HL-60/S4 treated with phorbol 12-myristate 13-acetate at 8.2 ng/mL for 4 days and 3 days (cell line): ENCODE measurements at regions not wholly inside any gene's neighbourhood (a gene's known extent, or its start where the extent isn't known, plus 50 kb on each side); places are given as distances from the start of the nearest gene placed in this dataset.
"Not testable (repeated sequence)": the region's sequence is repeated elsewhere in the genome, so short reads cannot be mapped to it uniquely, and the experiment has no call there.

Source experiments
- in situ Hi-C: fragments of 300-500 bp; cut with MboI; formaldehyde crosslinking; loops from 2 replicates; pipeline ENCODE4 v1.15.0; 2022; ENCODE audit warnings: low sequenced_read_pairs

DNA sequence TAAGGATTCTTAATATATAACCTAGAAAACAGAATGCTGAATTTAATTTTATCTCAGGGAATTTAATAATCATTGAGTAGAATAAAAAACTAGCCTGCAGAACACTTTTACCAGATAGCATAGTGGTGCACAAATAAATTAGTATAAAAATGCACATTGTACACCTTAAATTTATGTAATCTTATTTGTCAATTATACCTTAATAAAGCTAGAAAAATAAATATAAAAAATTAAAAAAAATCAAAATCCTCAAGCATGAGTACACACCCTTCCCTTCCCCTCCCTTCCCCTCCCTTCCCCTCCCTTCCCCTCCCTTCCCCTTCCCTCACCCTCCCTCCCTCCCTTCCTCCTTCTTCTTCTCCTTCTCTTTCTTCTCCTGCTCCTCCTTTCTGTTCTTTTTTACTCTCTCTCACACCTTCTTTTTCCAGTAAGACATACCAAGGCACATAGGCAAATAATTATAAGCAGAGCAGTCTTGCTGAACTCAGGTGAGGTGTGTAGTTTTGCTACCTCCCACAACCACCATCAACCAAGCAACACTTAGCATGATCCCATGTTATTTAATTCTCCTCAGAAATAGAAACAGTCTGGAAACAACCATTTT, 1395.0 kb downstream of the ZPLD1 start:
- in situ Hi-C loops = no loop called here

DNA sequence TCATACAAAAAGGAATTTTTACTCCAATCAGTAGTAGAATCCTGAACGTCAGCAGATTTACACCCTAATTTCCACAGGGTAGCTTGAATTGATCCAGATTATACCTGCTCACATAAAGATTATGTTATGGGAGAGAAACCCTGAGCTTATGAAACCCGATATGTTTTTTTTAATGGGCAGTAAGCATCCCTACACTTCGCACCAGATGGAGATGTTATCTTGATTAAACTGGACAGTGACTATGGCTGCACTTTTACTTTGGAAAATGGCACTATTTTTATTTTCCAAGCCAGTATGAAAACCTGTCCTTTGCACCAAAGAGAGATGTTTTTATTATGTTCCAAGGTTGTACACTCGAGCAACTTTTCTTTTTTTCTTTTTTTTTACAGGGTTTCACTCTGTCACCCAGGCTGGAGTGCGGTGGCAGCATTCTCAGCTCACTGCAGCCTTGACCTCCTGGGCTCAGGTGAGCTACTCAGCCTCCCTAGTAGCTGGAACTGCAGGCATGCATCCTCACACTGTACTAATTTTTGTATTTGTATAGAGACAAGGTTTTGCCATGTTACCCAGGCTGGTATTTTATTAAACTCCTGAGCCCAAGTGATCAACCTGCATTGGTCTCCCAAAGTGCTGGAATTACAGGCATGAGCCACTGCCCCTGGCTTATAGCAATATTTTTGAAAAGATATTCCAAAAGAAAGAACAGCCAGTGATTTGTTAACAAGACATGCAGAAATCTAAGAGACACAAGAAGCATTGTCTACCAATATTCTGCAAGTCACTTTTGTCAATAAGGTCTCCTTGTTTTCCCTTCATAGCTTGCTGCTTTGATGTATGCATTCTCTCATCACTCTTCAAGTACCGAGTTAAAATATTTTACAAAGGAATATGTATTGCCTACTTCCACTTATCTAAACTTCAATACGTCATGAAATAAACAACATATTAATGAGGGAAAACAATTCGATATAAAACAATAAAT, 1412.6 kb downstream of the ZPLD1 start:
- in situ Hi-C loops = no loop called here

GRCh38 chr3:103851793-103852192, 1417.0 kb downstream of the ZPLD1 start:
- in situ Hi-C loops = no loop called here

- in situ Hi-C loops = no loop called here
Measured at GRCh38 chr3:103862415-103862814, 1427.6 kb downstream of the ZPLD1 start.

GRCh38 chr3:103863381-103863780, 1428.6 kb downstream of the ZPLD1 start:
- in situ Hi-C loops = no loop called here

DNA sequence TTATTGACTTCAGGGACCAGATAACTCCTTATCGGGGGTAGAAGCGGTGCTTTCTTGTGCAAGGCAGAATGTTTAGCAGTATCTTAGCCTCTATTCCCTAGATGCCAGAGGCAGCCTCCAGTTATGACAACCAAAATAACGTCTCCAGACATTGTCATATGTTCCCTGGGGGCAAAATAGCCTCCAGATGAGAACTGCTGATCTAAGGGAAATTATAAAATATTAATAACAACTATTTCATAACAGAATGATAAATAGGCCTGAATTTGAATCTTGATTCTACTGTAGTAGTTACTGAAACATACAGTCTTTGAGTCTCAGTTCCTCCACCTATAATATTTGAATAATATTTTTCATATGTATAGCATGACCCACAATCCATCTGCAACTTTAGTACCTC, 1431.3 kb downstream of the ZPLD1 start:
- in situ Hi-C loops = no loop called here

DNA sequence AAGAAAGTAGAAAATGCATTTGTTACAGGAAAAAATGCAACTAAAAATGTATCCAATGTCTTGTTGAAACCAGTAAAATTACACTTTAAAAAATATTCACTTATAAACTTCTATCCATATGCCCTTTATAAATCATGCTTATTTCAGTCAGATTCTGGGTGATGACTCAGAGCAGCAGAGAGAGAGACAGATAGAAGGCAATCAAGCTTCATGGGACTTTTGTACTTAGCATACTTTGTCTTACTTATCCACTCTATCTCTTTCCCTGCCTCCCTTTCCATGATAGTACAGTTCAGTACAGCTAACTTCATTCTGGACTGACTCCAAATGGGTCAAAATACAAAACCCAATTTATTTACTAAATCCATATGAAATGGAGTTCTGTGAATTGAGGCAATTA, 1438.2 kb downstream of the ZPLD1 start:
- in situ Hi-C loops = no loop called here

GRCh38 chr3:103873897-103874545, 1439.2 kb downstream of the ZPLD1 start:
- in situ Hi-C loops = no loop called here

DNA sequence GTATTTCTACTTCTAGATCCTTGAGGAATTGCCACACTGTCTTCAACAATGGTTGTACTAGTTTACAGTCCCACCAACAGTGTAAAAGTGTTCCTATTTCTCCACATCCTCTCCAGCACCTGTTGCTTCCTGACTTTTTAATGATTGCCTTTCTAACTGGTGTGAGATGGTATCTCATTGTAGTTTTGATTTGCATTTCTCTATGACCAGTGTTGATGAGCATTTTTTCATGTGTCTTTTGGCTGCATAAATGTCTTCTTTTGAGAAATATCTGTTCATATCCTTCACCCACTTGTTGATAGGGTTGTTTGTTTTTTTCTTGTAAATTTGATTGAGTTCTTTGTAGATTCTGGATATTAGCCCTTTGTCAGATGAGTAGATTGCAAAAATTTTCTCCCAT, 1447.0 kb downstream of the ZPLD1 start:
- in situ Hi-C loops = not testable (repeated sequence)

- in situ Hi-C loops = no loop called here
Measured at GRCh38 chr3:103889675-103890074, 1454.9 kb downstream of the ZPLD1 start.

- in situ Hi-C loops = no loop called here
Measured at GRCh38 chr3:103894162-103894822, 1459.5 kb downstream of the ZPLD1 start.

GRCh38 chr3:103899328-103899727, 1464.5 kb downstream of the ZPLD1 start:
- in situ Hi-C loops = no loop called here

DNA sequence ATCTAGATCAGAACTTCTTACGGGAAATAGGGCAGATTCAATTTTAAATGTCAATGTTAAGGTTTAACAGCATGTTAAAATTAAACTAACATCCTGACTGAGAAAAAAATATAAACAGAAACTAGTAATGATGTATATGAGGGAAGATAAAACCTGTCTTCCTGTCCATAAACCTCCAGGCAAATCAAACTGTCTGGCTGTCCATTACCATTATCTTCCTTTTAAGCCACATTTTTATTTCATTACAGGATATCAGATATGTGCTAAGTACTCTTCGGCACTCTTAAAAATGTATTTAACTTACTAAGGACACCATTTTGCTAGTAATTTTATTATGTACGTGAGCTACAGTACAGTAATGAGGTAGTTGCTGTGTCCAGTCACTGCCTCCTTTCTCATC, 1461.7 kb upstream of the ALCAM start:
- in situ Hi-C loops = no loop called here

DNA sequence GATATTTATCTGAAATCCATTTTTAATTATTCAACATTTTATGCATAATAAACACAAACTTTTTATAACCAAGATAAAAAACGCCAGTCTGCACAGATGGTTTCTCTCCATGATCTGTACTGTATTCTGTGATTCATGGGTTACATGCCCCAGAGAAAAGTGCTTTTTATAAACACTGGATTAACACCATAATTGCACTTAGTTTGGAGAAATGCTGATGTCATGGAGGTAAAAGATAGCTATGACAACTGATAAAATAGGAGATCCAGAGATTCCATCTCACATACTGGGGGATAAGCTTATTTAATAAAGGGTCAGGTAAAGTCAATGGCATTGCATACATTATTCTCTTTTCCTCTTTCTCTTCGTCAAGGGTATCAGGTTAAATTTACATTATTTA, 1460.4 kb upstream of the ALCAM start:
- in situ Hi-C loops = no loop called here

DNA sequence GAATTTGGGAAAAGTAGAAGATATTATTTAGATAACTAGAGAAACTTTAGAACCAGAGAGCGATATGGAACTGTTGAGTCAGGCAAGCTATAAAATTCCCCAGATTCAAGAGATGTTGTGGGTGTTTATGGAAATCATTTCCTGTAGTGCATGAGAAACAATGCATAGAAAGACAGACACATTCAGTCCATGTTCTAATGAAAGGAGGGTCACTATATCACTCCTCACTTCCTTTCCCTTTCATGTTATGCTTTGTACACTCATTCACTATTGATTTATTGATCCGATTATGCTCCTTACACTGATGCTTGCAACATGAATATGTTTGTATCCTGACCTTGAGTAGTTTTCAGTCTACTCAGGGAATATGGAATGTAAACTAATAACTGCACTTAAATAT, 1459.9 kb upstream of the ALCAM start:
- in situ Hi-C loops = no loop called here

GRCh38 chr3:103907567-103907966, 1459.1 kb upstream of the ALCAM start:
- in situ Hi-C loops = no loop called here

DNA sequence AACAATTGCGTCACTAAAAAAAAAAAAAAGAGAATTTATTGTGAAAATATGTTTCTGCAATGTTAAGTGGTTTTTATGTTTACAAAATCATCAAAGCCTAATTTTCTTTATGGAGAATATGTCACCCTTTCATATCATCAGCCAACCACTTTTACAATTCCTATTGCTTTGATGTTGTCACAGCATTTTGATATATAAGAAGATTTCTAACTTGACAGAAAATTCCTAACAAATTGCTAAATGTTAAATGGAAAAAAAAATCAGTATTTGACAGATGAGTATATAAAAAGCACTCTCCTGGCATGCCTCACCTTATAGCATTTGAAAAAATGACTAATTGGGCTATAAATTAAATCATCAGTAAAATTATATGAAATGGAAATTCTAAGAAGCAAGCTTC, 1457.3 kb upstream of the ALCAM start:
- in situ Hi-C loops = no loop called here

- in situ Hi-C loops = no loop called here
Measured at GRCh38 chr3:103918336-103918735, 1448.4 kb upstream of the ALCAM start.

DNA sequence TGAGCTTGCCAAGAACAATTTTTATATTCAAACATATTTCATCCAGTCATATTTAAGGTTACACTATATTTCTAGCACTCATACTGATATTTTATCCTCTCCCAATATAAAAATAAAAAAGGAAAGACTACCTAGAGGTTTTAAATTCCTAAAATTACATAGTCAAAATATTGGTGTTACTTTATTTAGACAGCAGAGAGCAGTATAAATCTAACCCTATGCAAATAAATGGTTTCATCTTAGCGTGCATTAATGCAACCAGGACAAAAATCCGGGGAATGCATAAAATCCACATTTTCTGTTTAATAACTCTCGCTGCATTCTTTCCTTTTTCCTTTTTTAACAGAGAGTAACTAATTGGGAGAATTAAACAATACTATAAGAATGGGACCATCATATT, 1447.4 kb upstream of the ALCAM start:
- in situ Hi-C loops = no loop called here

- in situ Hi-C loops = no loop called here
Measured at GRCh38 chr3:103923907-103924306, 1442.8 kb upstream of the ALCAM start.

GRCh38 chr3:103924544-103924943, 1442.2 kb upstream of the ALCAM start:
- in situ Hi-C loops = no loop called here
